ENCODE measurements at regions not wholly inside any gene's neighbourhood (a gene's known extent, or its start where the extent isn't known, plus 50 kb on each side); places are given as distances from the start of the nearest gene placed in this dataset.

- TF ChIP-seq POLR2A (IDR thresholded peaks at IDR 0.05) = no peak
- TF ChIP-seq CTCF (IDR thresholded peaks at IDR 0.05) = no peak
- TF ChIP-seq POLR2AphosphoS5 (IDR thresholded peaks at IDR 0.05) = no peak
- TF ChIP-seq EP300 (IDR thresholded peaks at IDR 0.05; ENCODE audit: low read depth) = no peak
Observed at GRCh38 chr9:11962327-11962726, 730.9 kb upstream of the TYRP1 start.

All from transverse colon (tissue), 4 donors.